Immature natural killer cell (primary cell): ENCODE measurements at regions not wholly inside any gene's neighbourhood (a gene's known extent, or its start where the extent isn't known, plus 50 kb on each side); places are given as distances from the start of the nearest gene placed in this dataset.
"Not testable (repeated sequence)": the region's sequence is repeated elsewhere in the genome, so short reads cannot be mapped to it uniquely, and the experiment has no call there.

Source experiments
- DNase-seq, 3 donors: peaks; one replicate each; pipeline ENCODE4 v3.0.0; 2022; ENCODE audit warnings: mixed read lengths in 1 of 3
- H3K27ac Mint-ChIP-seq, 6 donors: one replicate each; pipeline ENCODE4 v1.8.0; 2020; ENCODE audit warnings: mixed read lengths in 6 of 6, mild to moderate bottlenecking in 5 of 6, inconsistent platforms in 4 of 6, moderate library complexity in 3 of 6
- H3K27me3 Mint-ChIP-seq, 3 donors: one replicate each; pipeline ENCODE4 v1.8.0; 2020 to 2021; ENCODE audit warnings: low read depth in 3 of 3, mild to moderate bottlenecking in 3 of 3, mixed read lengths in 3 of 3, moderate library complexity in 3 of 3, inconsistent platforms in 1 of 3
- H3K36me3 Mint-ChIP-seq, 3 donors: one replicate each; pipeline ENCODE4 v1.8.0; 2020; ENCODE audit warnings: mixed read lengths in 3 of 3, inconsistent platforms in 2 of 3, mild to moderate bottlenecking in 2 of 3
- H3K4me1 Mint-ChIP-seq, 2 donors: one replicate each; pipeline ENCODE4 v1.8.0; 2020; ENCODE audit warnings: inconsistent platforms in 2 of 2, mild to moderate bottlenecking in 2 of 2, mixed read lengths in 2 of 2, moderate library complexity in 1 of 2
- H3K4me3 Mint-ChIP-seq, 5 donors: one replicate each; pipeline ENCODE4 v1.8.0; 2020; ENCODE audit warnings: mild to moderate bottlenecking in 5 of 5, mixed read lengths in 5 of 5, inconsistent platforms in 3 of 5, moderate library complexity in 3 of 5
- H3K9me3 Mint-ChIP-seq, 6 donors: one replicate each; pipeline ENCODE4 v1.8.0; 2020; ENCODE audit warnings: mild to moderate bottlenecking in 6 of 6, mixed read lengths in 6 of 6, inconsistent platforms in 4 of 6, moderate library complexity in 3 of 6

- Mint-ChIP-seq H3K9me3 (peaks cover 0 to 16% (median 0%) of the 10 kb centered on the region in 6 donors), H3K27me3 (peaks cover 0 to 4% (median 4%) of the 10 kb centered on the region in 3 donors), H3K4me1 (peaks cover 8 to 22% of the 10 kb centered on the region in 2 donors), H3K36me3 (peaks cover 0 to 3% (median 0%) of the 10 kb centered on the region in 3 donors), H3K4me3 (no peak overlapping the region), H3K27ac (no peak overlapping the region)
- DNase-seq: no peak
Measured at GRCh38 chr7:82672078-82672477, 228.5 kb upstream of the CACNA2D1 start.

- Mint-ChIP-seq H3K27ac (no peak overlapping the region), H3K36me3 (peaks cover 0 to 3% (median 0%) of the 10 kb centered on the region in 3 donors), H3K27me3 (peaks cover 0 to 6% (median 0%) of the 10 kb centered on the region in 3 donors), H3K9me3 (peaks cover 0 to 9% (median 0%) of the 10 kb centered on the region in 6 donors), H3K4me3 (no peak overlapping the region), H3K4me1 (peaks cover 0 to 10% of the 10 kb centered on the region in 2 donors)
- no peak for DNase-seq
Measured at GRCh38 chr7:82669141-82669540, 225.6 kb upstream of the CACNA2D1 start.

- Mint-ChIP-seq H3K9me3 (peaks cover 0 to 9% (median 0%) of the 10 kb centered on the region in 6 donors), H3K27me3 (peaks cover 0 to 6% (median 0%) of the 10 kb centered on the region in 3 donors), H3K27ac (no peak overlapping the region), H3K4me3 (no peak overlapping the region), H3K4me1 (peaks cover 0 to 10% of the 10 kb centered on the region in 2 donors), H3K36me3 (peaks cover 0 to 3% (median 0%) of the 10 kb centered on the region in 3 donors)
- no peak for DNase-seq
Measured at GRCh38 chr7:82668676-82669075, 225.1 kb upstream of the CACNA2D1 start.

GRCh38 chr7:82665966-82666507 is 222.5 kb upstream of the CACNA2D1 start:
- DNase-seq: no peak
- H3K36me3 Mint-ChIP-seq: no peaks in the 10 kb centered on the region
- peaks cover 0 to 3% (median 2%) of the 10 kb centered on the region in 3 donors for H3K27me3 Mint-ChIP-seq
- no peak overlapping the region for H3K27ac Mint-ChIP-seq
- peaks cover 0 to 12% (median 0%) of the 10 kb centered on the region in 6 donors for H3K9me3 Mint-ChIP-seq
- no peak overlapping the region for H3K4me3 Mint-ChIP-seq
- peaks cover 0 to 10% of the 10 kb centered on the region in 2 donors for H3K4me1 Mint-ChIP-seq

- H3K9me3 Mint-ChIP-seq: peaks cover 1 to 28% (median 11%) of the 10 kb centered on the region in 6 donors
- H3K4me1 Mint-ChIP-seq: no peaks in the 10 kb centered on the region
- no peak overlapping the region for H3K27ac Mint-ChIP-seq
- DNase-seq: no peak
- peaks cover 0 to 4% (median 0%) of the 10 kb centered on the region in 3 donors for H3K36me3 Mint-ChIP-seq
- H3K4me3 Mint-ChIP-seq: no peak overlapping the region
- peaks cover 0 to 2% (median 2%) of the 10 kb centered on the region in 3 donors for H3K27me3 Mint-ChIP-seq
Measured at GRCh38 chr7:82655965-82656364, 212.4 kb upstream of the CACNA2D1 start.

- not testable (repeated sequence) for H3K4me1 Mint-ChIP-seq, H3K4me3 Mint-ChIP-seq, DNase-seq, H3K27me3 Mint-ChIP-seq, H3K36me3 Mint-ChIP-seq, H3K27ac Mint-ChIP-seq
- H3K9me3 Mint-ChIP-seq: peaks cover 0 to 20% (median 7%) of the 10 kb centered on the region in 6 donors
Measured at GRCh38 chr7:82650095-82650494, 206.5 kb upstream of the CACNA2D1 start.

- DNase-seq: no peak
- H3K27me3 Mint-ChIP-seq: peaks cover 0 to 5% (median 0%) of the 10 kb centered on the region in 3 donors
- peaks cover 4 to 19% of the 10 kb centered on the region in 2 donors for H3K4me1 Mint-ChIP-seq
- no peaks in the 10 kb centered on the region for H3K36me3 Mint-ChIP-seq
- no peak overlapping the region for H3K4me3 Mint-ChIP-seq
- peaks cover 0 to 7% (median 3%) of the 10 kb centered on the region in 6 donors for H3K9me3 Mint-ChIP-seq
- no peak overlapping the region for H3K27ac Mint-ChIP-seq
Measured at GRCh38 chr7:82633592-82633991, 190.0 kb upstream of the CACNA2D1 start.

- Mint-ChIP-seq H3K27me3 (peaks cover 0 to 5% (median 2%) of the 10 kb centered on the region in 3 donors), H3K36me3 (no peaks in the 10 kb centered on the region), H3K4me3 (no peak overlapping the region), H3K9me3 (peaks cover 0 to 7% (median 3%) of the 10 kb centered on the region in 6 donors), H3K27ac (no peak overlapping the region), H3K4me1 (peaks cover 4 to 16% of the 10 kb centered on the region in 2 donors)
- DNase-seq: no peak
Measured at GRCh38 chr7:82631998-82632397, 188.4 kb upstream of the CACNA2D1 start.

- Mint-ChIP-seq H3K4me1 (no peaks in the 10 kb centered on the region), H3K27me3 (peaks cover 0 to 2% (median 2%) of the 10 kb centered on the region in 3 donors), H3K36me3 (no peaks in the 10 kb centered on the region), H3K4me3 (no peak overlapping the region), H3K27ac (no peak overlapping the region), H3K9me3 (peaks cover 0 to 7% (median 0%) of the 10 kb centered on the region in 6 donors)
- DNase-seq: no peak
Measured at GRCh38 chr7:82629583-82629982, 186.0 kb upstream of the CACNA2D1 start.

GRCh38 chr7:82625377-82625776 is 181.8 kb upstream of the CACNA2D1 start:
- no peaks in the 10 kb centered on the region for H3K4me1 Mint-ChIP-seq
- H3K27ac Mint-ChIP-seq: no peak overlapping the region
- peaks cover 0 to 4% (median 0%) of the 10 kb centered on the region in 6 donors for H3K9me3 Mint-ChIP-seq
- H3K36me3 Mint-ChIP-seq: no peaks in the 10 kb centered on the region
- no peak overlapping the region for H3K4me3 Mint-ChIP-seq
- H3K27me3 Mint-ChIP-seq: peaks cover 0 to 3% (median 0%) of the 10 kb centered on the region in 3 donors
- DNase-seq: no peak

GRCh38 chr7:82624965-82625364 is 181.4 kb upstream of the CACNA2D1 start:
- Mint-ChIP-seq H3K4me3 (no peak overlapping the region), H3K4me1 (no peaks in the 10 kb centered on the region), H3K9me3 (peaks cover 0 to 8% (median 0%) of the 10 kb centered on the region in 6 donors), H3K27ac (no peak overlapping the region), H3K36me3 (no peaks in the 10 kb centered on the region), H3K27me3 (peaks cover 0 to 3% (median 0%) of the 10 kb centered on the region in 3 donors)
- no peak for DNase-seq

GRCh38 chr7:82624337-82624736 is 180.8 kb upstream of the CACNA2D1 start:
- H3K4me3 Mint-ChIP-seq: no peak overlapping the region
- DNase-seq: no peak
- no peak overlapping the region for H3K27ac Mint-ChIP-seq
- no peaks in the 10 kb centered on the region for H3K4me1 Mint-ChIP-seq
- peaks cover 0 to 3% (median 0%) of the 10 kb centered on the region in 3 donors for H3K27me3 Mint-ChIP-seq
- peaks cover 0 to 10% (median 0%) of the 10 kb centered on the region in 6 donors for H3K9me3 Mint-ChIP-seq
- no peaks in the 10 kb centered on the region for H3K36me3 Mint-ChIP-seq

GRCh38 chr7:82623812-82624211 is 180.2 kb upstream of the CACNA2D1 start:
- peaks cover 0 to 10% (median 0%) of the 10 kb centered on the region in 6 donors for H3K9me3 Mint-ChIP-seq
- H3K4me1 Mint-ChIP-seq: no peaks in the 10 kb centered on the region
- DNase-seq: no peak
- no peaks in the 10 kb centered on the region for H3K36me3 Mint-ChIP-seq
- peaks cover 0 to 3% (median under 1%) of the 10 kb centered on the region in 3 donors for H3K27me3 Mint-ChIP-seq
- H3K27ac Mint-ChIP-seq: no peak overlapping the region
- no peak overlapping the region for H3K4me3 Mint-ChIP-seq

- Mint-ChIP-seq H3K27me3 (peaks cover 0 to 3% (median 2%) of the 10 kb centered on the region in 3 donors), H3K4me3 (no peak overlapping the region), H3K27ac (no peak overlapping the region), H3K9me3 (peaks cover 0 to 15% (median 1%) of the 10 kb centered on the region in 6 donors), H3K4me1 (no peaks in the 10 kb centered on the region), H3K36me3 (no peaks in the 10 kb centered on the region)
- no peak for DNase-seq
Measured at GRCh38 chr7:82617156-82617555, 173.6 kb upstream of the CACNA2D1 start.
